ENCODE measurements at regions not wholly inside any gene's neighbourhood (a gene's known extent, or its start where the extent isn't known, plus 50 kb on each side); places are given as distances from the start of the nearest gene placed in this dataset.

GRCh38 chr10:128475686-128476367 is 349.6 kb upstream of the MKI67 start:
- Histone ChIP-seq H3K27me3 (replicated peaks; ENCODE audit: control insufficient read depth, insufficient read depth, low read length) (no peaks in the 10 kb centered on the region), H3K4me3 (replicated peaks; ENCODE audit: low read depth, low read length) (no peak overlapping the region), H3K36me3 (ENCODE audit: control insufficient read depth, insufficient read depth, low read length) (no peaks in the 10 kb centered on the region)
- TF ChIP-seq, protein P1, sequence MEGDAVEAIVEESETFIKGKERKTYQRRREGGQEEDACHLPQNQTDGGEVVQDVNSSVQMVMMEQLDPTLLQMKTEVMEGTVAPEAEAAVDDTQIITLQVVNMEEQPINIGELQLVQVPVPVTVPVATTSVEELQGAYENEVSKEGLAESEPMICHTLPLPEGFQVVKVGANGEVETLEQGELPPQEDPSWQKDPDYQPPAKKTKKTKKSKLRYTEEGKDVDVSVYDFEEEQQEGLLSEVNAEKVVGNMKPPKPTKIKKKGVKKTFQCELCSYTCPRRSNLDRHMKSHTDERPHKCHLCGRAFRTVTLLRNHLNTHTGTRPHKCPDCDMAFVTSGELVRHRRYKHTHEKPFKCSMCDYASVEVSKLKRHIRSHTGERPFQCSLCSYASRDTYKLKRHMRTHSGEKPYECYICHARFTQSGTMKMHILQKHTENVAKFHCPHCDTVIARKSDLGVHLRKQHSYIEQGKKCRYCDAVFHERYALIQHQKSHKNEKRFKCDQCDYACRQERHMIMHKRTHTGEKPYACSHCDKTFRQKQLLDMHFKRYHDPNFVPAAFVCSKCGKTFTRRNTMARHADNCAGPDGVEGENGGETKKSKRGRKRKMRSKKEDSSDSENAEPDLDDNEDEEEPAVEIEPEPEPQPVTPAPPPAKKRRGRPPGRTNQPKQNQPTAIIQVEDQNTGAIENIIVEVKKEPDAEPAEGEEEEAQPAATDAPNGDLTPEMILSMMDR (IDR thresholded peaks at IDR 0.05; ENCODE audit: insufficient read depth, low read length, poor library complexity, severe bottlenecking) = no peak
- no peak for DNase-seq (ENCODE audit: extremely low read depth, insufficient read length)

GRCh38 chr10:128476368-128476725 is 350.1 kb upstream of the MKI67 start:
- TF ChIP-seq, protein P1 (IDR thresholded peaks at IDR 0.05; ENCODE audit: insufficient read depth, low read length, poor library complexity, severe bottlenecking) = no peak
- no peak for DNase-seq (ENCODE audit: extremely low read depth, insufficient read length)
- no peaks in the 10 kb centered on the region for H3K27me3 ChIP-seq (replicated peaks; ENCODE audit: control insufficient read depth, insufficient read depth, low read length)

DNA sequence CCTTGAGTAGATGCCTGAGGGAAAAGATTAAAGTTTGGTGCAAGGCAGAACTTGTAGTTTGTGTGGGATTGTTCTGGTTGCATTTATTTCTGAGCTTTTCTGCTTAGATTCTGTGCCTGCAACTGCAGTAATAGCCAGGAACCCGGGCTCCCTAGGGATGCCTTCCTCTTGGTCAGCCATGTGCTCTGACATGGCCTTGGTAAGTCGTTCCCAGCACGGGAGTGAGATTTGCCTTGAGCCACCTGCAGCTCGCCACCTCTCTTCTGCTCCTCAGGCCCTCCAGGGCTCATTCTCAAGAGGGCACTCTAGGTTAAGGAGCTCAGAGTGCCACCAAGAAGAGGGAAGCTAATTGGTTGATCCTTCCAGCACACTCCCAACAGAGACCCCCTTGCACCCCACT is 350.6 kb upstream of the MKI67 start:
- no peak for DNase-seq (ENCODE audit: extremely low read depth, insufficient read length)
- Histone ChIP-seq H3K36me3 (ENCODE audit: control insufficient read depth, insufficient read depth, low read length) (no peaks in the 10 kb centered on the region), H3K27me3 (replicated peaks; ENCODE audit: control insufficient read depth, insufficient read depth, low read length) (no peaks in the 10 kb centered on the region), H3K4me3 (replicated peaks; ENCODE audit: low read depth, low read length) (no peak overlapping the region)
- TF ChIP-seq, protein P1 (IDR thresholded peaks at IDR 0.05; ENCODE audit: insufficient read depth, low read length, poor library complexity, severe bottlenecking) = no peak

More at GRCh38 chr10:128476368-128476725, 350.1 kb upstream of the MKI67 start:
- Histone ChIP-seq H3K36me3 (ENCODE audit: control insufficient read depth, insufficient read depth, low read length) (no peaks in the 10 kb centered on the region), H3K4me3 (replicated peaks; ENCODE audit: low read depth, low read length) (no peak overlapping the region)

- TF ChIP-seq, protein P1 (IDR thresholded peaks at IDR 0.05; ENCODE audit: insufficient read depth, low read length, poor library complexity, severe bottlenecking) = no peak
- H3K27me3 ChIP-seq (replicated peaks; ENCODE audit: control insufficient read depth, insufficient read depth, low read length) = no peaks in the 10 kb centered on the region
- H3K4me3 ChIP-seq (replicated peaks; ENCODE audit: low read depth, low read length) = no peak overlapping the region
- DNase-seq (ENCODE audit: extremely low read depth, insufficient read length) = no peak
- no peaks in the 10 kb centered on the region for H3K36me3 ChIP-seq (ENCODE audit: control insufficient read depth, insufficient read depth, low read length)
Observed at GRCh38 chr10:128480601-128481000, 354.4 kb upstream of the MKI67 start.

GRCh38 chr10:128481152-128481840 is 355.1 kb upstream of the MKI67 start:
- TF ChIP-seq, protein P1 (IDR thresholded peaks at IDR 0.05; ENCODE audit: insufficient read depth, low read length, poor library complexity, severe bottlenecking) = no peak

More at GRCh38 chr10:128481152-128481840, 355.1 kb upstream of the MKI67 start:
- Histone ChIP-seq H3K36me3 (ENCODE audit: control insufficient read depth, insufficient read depth, low read length) (no peaks in the 10 kb centered on the region), H3K27me3 (replicated peaks; ENCODE audit: control insufficient read depth, insufficient read depth, low read length) (no peaks in the 10 kb centered on the region), H3K4me3 (replicated peaks; ENCODE audit: low read depth, low read length) (no peak overlapping the region)
- no peak for DNase-seq (ENCODE audit: extremely low read depth, insufficient read length)

All from GM06990 (cell line).